ENCODE measurements at regions not wholly inside any gene's neighbourhood (a gene's known extent, or its start where the extent isn't known, plus 50 kb on each side); places are given as distances from the start of the nearest gene placed in this dataset.

DNA sequence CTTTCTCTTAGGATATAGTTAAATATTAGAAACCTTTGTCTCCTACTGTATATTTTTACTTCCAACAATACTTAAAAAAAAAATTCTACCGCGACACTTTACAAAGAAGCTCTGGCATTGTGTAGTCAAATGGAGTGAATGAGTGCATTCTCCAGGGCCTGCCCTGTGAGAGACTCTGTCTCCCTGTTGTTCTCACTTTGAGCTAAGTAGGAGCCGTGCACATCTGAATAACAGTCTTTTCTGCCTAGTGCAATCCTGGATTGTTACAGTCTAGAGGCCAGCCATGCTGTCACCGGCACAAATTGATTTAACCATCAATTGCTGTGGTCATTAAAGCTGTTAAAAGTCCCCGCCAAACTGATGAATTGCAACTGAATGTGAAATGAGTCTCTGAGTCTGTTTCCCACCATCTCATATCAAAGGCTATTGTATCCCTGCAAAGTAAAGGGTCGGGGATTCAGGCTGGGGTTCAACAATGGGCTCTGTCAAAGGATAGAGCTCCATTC, 156.0 kb downstream of the RFPL4B start:
- no peak for TF ChIP-seq POLR2A (IDR thresholded peaks at IDR 0.05; ENCODE audit: low read length)
- TF ChIP-seq GATA1 (IDR thresholded peaks at IDR 0.05; ENCODE audit: low read depth, low read length), result no peak
